ENCODE measurements at regions not wholly inside any gene's neighbourhood (a gene's known extent, or its start where the extent isn't known, plus 50 kb on each side); places are given as distances from the start of the nearest gene placed in this dataset.
"Not testable (repeated sequence)": the region's sequence is repeated elsewhere in the genome, so short reads cannot be mapped to it uniquely, and the experiment has no call there.

DNA sequence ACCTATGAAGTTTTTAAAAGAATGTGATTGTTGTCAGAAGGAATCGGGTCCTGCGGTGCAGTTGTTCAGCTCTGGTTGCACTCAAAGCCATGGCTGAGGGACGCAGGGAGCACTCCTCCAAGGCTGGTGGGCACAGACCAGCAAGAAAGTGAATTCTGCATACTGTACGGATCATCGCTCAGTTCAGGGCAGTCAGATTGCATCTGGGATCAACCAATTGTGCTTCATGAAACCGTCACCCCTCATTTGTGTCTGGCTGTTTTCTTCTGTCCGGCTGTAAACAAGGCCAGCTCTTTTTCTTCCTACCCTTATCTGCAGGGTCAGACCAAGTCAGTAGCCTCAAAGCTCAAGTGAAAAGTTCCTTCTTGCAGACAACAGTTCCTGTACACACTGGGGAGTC lies 478.3 kb downstream of the TFAP2A start:
- DNase-seq (ENCODE audit: low spot score): no peak

DNA sequence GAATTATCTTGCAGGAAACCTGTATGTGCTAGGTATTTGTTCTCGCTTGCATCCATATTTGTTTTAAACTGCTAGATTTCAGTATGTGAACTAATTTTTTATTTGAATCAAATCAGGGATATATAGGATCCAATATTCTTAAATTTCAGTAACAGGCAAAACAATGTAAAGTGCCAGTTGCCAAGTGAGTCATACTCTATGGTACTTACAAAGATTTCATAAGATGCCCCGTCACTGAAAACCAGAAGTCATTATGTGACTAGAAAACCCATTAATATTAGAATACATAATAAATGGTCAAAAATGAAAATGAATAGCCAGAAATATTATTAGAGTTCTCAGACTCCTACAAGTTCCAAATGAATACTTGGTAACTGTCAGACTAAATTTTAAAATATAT lies 481.2 kb downstream of the TFAP2A start:
- no peak for DNase-seq (ENCODE audit: low spot score)

DNA sequence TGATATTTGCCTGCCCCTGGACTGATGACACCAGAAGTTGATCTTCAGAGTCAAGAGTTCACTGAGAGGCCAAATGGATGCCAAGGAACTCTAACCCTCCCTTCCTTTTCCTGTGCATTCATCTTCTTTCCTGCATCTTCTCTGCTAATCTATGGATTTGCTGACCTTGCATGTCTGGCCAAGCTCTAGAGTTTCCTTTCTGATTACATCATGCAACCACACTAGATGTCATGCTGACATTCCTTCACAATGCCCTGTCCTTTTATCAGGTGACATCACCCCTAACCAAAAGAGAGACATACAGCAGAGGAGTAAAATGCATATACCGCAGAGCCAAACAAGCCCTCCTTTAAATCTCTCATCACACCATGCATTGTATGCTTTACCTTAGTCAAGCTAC lies 487.6 kb downstream of the TFAP2A start:
- DNase-seq (ENCODE audit: low spot score): no peak

DNA sequence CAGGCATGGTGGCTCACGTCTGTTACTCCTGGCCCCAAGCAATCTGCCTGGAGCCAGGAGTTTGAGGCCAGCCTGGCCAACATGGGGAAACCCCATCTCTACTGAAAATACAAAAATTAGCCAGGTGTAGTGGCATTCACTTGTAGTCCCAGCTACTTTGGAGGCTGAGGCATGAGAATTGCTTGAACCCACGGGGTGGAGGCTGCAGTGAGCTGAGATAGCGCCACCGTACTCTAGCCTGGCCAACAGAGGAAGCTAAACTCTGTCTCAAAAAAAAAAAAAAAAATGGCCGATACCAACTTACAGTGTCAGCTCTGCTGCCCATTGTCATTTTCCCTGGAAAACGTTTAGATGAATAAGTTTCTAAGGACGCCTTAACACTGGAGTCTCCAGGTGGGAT lies 489.9 kb downstream of the TFAP2A start:
- no peak for DNase-seq (ENCODE audit: low spot score)

GRCh38 chr6:9921366-9921765 lies 493.5 kb downstream of the TFAP2A start:
- DNase-seq (ENCODE audit: low spot score): no peak

GRCh38 chr6:9914951-9915350 lies 499.9 kb downstream of the TFAP2A start:
- DNase-seq (ENCODE audit: low spot score): no peak

DNA sequence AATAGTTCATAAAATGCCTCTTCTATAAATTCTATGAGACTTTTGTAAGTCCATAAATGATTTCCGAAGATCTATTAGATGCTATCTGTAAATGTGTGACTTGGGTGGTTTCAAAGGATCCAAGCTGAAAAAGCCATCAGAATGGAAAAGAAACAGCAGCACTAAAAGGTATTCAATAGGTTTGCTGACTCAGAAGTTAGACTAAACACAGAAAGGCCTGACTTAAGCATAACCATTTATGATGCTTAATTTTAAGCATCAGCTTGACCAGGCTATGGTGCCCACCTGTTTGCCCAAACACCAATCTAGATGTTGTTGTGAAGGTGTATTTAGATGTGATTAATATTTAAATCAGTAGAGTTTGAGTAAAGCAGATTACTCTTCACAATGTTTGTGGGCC lies 513.5 kb downstream of the TFAP2A start:
- no peak for DNase-seq (ENCODE audit: low spot score)

DNA sequence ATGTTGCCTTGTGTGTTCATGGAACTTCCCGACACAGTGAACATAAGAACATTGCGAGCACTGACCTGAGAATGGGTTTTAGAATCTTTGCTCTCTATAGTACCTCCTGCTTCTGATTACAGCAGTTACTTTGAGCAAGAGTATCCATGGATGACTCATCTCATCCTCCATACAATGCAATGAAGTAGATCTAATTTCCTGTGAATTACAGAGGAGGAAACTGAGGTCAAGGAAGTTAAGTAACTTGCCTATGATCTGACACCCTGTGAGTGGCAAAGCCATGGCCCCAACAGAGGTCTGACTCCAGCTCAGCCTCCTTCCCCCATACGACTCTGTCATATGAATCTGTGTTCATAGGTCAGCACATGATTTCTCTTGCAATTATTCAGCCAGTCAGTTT lies 518.1 kb downstream of the TFAP2A start:
- DNase-seq (ENCODE audit: low spot score): no peak

DNA sequence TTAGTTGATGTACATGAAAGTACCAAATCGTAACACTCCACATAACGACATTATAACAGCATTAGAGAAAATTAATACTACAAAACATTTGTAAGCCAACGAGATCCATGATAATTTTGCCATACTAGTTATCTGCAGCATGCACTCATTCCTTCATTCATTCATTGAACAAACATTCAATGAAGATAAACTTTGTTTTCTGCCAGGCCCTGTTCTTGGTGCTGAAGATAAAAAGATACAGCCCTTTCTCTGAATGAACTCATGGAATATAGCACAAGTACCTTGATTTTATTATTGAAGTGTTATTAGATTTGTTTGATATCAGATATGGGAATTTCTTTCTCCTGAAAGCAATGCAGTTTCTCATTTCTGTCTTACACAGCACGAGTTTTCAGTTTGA lies 524.0 kb downstream of the TFAP2A start:
- DNase-seq (ENCODE audit: low spot score): no peak

DNA sequence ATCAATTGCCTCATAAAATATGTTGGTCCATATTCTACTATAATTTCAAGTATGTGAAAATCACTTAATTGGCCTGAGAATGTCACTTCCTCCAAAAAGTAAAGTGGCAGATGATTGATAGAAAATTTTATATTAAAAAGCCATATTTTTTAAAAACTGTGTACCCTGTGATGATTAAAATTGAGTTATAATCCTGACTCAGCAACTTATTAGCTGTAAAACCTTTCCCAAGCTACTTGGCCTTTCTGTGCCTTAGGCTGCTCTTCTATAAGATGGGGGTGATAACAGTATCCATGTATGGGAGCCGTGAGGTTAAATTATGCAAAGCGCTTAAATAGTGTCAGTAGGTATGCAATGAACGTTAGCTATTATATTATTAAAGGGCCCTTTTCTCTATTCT lies 524.4 kb downstream of the TFAP2A start:
- no peak for DNase-seq (ENCODE audit: low spot score)

DNA sequence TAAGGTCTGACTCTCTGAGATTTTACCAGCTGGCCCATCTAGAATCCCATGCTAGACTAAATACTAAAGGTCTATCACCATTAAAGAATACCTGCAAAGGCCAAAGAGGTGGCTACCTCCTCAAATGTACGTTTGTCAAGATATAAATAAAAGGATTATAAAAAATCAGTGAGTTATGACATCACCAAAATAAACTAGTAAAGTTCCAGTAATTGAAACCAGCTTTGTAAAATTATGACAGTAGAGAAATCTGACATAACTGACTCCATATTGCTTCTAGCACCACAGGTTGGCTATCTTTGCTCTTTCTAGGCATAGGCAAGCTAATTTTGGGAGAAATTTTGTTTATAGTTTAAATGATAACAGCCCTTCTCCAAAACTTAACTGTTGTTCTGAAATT lies 536.3 kb downstream of the TFAP2A start:
- no peak for DNase-seq (ENCODE audit: low spot score)

- no peak for DNase-seq (ENCODE audit: low spot score)
These were observed 539.1 kb downstream of the TFAP2A start for GRCh38 chr6:9875605-9876353.

GRCh38 chr6:9862603-9863167 lies 552.2 kb downstream of the TFAP2A start:
- no peak for DNase-seq (ENCODE audit: low spot score)

DNA sequence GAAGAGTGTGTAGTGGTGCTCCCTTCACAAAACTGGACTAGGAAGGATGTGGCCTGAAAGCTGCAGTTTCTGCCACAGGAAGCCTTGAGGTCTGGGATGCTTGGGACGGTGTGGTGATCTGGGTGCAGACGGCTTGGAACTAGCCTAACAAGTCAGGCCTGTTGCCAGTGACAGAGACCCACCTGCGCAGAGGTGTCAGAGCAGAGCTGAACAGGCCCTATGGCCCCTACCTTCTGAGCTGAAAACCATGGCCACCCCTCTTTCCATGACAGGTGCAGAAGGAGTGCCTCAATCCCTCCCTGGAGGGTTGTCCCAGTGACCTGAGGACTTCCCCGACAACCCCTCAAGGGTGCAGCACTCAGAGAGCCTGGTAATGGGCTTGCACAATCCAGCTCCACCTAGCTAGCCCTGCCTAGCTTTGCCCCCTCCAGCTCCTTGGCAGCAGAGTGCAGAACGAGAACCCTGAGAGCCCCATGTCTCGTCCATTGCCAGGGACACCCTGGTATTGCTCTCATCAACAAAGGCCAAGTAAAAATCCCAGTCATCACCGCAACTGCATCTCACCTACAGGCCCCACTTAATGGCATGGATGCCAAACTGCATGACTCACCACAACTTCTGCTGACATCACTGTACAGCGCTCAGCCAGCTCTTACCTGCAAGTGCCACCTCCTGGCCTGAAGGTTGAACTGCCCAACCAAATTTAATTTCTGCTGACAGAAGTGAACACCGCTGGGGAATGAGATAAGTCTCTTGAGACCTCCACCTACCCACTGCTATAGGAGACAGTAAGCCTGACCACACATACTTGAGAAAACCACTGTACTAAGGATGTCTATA lies 563.1 kb downstream of the TFAP2A start:
- DNase-seq (ENCODE audit: low spot score): peak; percentile 11

GRCh38 chr6:9851006-9851405 lies 563.9 kb downstream of the TFAP2A start:
- no peak for DNase-seq (ENCODE audit: low spot score)

GRCh38 chr6:9848094-9848493 lies 566.8 kb downstream of the TFAP2A start:
- no peak for DNase-seq (ENCODE audit: low spot score)

DNA sequence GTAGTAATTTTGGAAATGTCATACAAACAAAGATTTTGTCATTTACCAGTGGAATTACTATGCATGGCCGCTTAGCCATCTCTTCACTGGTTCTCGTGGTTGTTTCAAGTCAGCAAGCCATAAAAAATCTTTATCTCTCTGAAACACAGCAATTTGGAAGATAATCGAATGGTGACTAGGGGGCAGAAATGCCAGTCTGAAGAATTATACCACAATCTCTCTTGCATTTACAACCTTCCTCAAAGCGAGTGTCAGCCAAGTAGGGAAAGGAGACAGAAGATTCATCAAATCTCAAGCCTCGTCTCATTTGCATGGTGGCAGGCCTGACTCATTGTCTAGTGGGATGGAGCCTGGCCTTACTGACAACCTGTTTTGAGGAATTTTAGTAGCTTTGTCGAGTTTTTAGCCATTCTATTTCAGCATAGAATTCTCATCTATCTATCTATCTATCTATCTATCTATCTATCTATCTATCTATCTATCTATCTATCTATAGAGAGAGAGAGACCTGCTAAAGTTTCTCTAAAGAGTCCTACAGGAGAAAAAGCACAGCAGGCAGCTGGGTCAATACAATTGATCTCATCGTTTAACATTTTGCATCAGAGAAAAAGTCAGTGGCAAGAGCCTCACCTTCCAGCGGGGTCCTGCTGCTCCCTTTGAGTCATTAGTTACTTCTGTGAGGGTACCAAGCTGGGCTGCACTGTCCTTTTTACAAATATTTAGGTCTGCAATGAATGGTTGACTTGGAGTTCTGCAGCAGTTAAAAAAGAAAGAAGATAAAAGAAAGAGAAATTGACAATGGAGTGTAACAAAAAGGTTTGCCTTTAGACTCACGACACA lies 572.8 kb downstream of the TFAP2A start:
- peak; percentile 12 for DNase-seq (ENCODE audit: low spot score)

DNA sequence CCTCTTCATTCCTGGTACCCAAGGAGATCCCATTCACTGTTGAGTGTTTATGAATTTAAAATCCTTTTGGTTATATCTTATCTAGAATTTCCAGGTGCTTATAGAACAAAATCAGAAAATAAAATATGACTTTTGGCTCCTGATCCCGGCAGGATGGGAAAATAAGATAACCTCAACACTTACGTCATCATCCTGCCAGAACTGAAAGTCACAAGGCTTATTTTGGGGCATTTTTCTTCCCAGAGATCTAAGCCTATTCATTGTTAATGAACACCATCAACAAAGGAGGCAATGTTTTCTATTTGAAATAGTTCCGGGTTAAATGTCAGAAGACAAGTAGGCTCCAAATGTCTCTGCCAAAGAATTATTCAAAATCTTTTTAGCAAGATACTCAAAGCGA lies 580.6 kb downstream of the TFAP2A start:
- no peak for DNase-seq (ENCODE audit: low spot score)

- no peak for DNase-seq (ENCODE audit: low spot score)
These were observed 583.1 kb downstream of the TFAP2A start for GRCh38 chr6:9831783-9832182.

GRCh38 chr6:9830808-9831207 lies 584.1 kb downstream of the TFAP2A start:
- DNase-seq (ENCODE audit: low spot score): no peak

DNA sequence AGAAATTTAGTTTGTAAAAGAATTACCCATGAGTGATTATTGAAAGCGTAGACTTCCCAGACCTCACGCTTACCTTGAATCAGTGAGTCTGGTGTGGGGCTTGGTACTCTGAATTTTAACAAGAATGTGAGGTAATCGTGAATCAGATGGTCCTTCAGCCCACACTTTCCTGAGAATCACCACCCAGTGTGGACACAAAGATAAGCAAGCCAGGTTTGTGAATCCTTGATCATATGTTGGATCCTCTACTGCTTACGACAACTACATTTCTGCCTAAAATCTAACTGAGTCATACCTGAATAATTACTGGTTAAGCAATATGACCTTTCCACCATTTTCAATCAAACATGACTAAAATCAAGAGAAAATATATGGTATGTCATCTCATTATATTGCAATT lies 589.3 kb downstream of the TFAP2A start:
- no peak for DNase-seq (ENCODE audit: low spot score)

- DNase-seq (ENCODE audit: low spot score): not testable (repeated sequence)
These were observed 604.1 kb downstream of the TFAP2A start for GRCh38 chr6:9810727-9811126.

Measured in iPS-NIHi11 (cell line).